ENCODE measurements at regions not wholly inside any gene's neighbourhood (a gene's known extent, or its start where the extent isn't known, plus 50 kb on each side); places are given as distances from the start of the nearest gene placed in this dataset.

GRCh38 chr5:145467446-145467845, 367.7 kb downstream of the PRELID2 start:
- H4K20me1 ChIP-seq (replicated peaks; ENCODE audit: insufficient read depth) = no peaks in the 10 kb centered on the region
- Mint-ChIP-seq H3K4me1 (peaks cover 3% of the 10 kb centered on the region), H3K27me3 (ENCODE audit: insufficient read depth, low read depth, poor library complexity) (no peaks in the 10 kb centered on the region), H3K4me3 (no peak overlapping the region), H3K36me3 (ENCODE audit: low read depth) (no peaks in the 10 kb centered on the region), H3K9me3 (no peaks in the 10 kb centered on the region), H3K27ac (no peak overlapping the region)
- no peaks in the 10 kb centered on the region for H3K79me2 ChIP-seq (replicated peaks; ENCODE audit: insufficient read depth)
- peaks cover 5% of the 10 kb centered on the region; the same call in 1 of the 2 replicates for H3K4me1 ChIP-seq (ENCODE audit: insufficient read depth)
- no peak overlapping the region for H2AFZ ChIP-seq
- H3K4me3 ChIP-seq = no peak overlapping the region
- no peaks in the 10 kb centered on the region for H3K27me3 ChIP-seq (ENCODE audit: insufficient read depth)
- no peak overlapping the region for H3K4me2 ChIP-seq
- DNase-seq (ENCODE audit: low spot score) (no peak), ATAC-seq (no peak)
- no peaks in the 10 kb centered on the region for H3K9me2 ChIP-seq (ENCODE audit: insufficient read depth)
- H3F3A ChIP-seq (replicated peaks; ENCODE audit: low read depth) = no peaks in the 10 kb centered on the region
- TF ChIP-seq STAT1 (IDR thresholded peaks at IDR 0.05; ENCODE audit: unreplicated experiment) = no peak
- TF ChIP-seq POLR2AphosphoS5 (IDR thresholded peaks at IDR 0.05; ENCODE audit: low read depth) = no peak
- no peak for TF ChIP-seq ETS1 (IDR thresholded peaks at IDR 0.05)
- no peak for TF ChIP-seq JUNB (IDR thresholded peaks at IDR 0.05; ENCODE audit: unreplicated experiment)
- TF ChIP-seq EZH2phosphoT487 (IDR thresholded peaks at IDR 0.05; ENCODE audit: unreplicated experiment) = no peak
- no peak for TF ChIP-seq NANOG (IDR thresholded peaks at IDR 0.05; ENCODE audit: borderline replicate concordance)
- TF ChIP-seq CTCF (conservative IDR thresholded peaks at IDR 0.05; ENCODE audit: low read depth in 2 of 2) = no peak
- TF ChIP-seq ZNF331 (CRISPR knock-in tag; IDR thresholded peaks at IDR 0.05; ENCODE audit: low read depth) = no peak
- TF ChIP-seq ZNF462 (CRISPR knock-in tag; IDR thresholded peaks at IDR 0.05) = no peak
- TF ChIP-seq ZNF114 (CRISPR knock-in tag; IDR thresholded peaks at IDR 0.05) = no peak
- no peak for TF ChIP-seq REST (IDR thresholded peaks at IDR 0.05; ENCODE audit: unreplicated experiment)
- no peak for TF ChIP-seq CREB1 (CRISPR knock-in tag; IDR thresholded peaks at IDR 0.05; ENCODE audit: low read depth)
- no peak for TF ChIP-seq EZH2 (IDR thresholded peaks at IDR 0.05; ENCODE audit: low read depth, unreplicated experiment)
- no peaks in the 10 kb centered on the region for H3K36me3 ChIP-seq (ENCODE audit: insufficient read depth)
- no peak overlapping the region for H3K27ac ChIP-seq (ENCODE audit: low read depth)

Data from GM23338 (cell line).